ENCODE measurements at regions not wholly inside any gene's neighbourhood (a gene's known extent, or its start where the extent isn't known, plus 50 kb on each side); places are given as distances from the start of the nearest gene placed in this dataset.

DNA sequence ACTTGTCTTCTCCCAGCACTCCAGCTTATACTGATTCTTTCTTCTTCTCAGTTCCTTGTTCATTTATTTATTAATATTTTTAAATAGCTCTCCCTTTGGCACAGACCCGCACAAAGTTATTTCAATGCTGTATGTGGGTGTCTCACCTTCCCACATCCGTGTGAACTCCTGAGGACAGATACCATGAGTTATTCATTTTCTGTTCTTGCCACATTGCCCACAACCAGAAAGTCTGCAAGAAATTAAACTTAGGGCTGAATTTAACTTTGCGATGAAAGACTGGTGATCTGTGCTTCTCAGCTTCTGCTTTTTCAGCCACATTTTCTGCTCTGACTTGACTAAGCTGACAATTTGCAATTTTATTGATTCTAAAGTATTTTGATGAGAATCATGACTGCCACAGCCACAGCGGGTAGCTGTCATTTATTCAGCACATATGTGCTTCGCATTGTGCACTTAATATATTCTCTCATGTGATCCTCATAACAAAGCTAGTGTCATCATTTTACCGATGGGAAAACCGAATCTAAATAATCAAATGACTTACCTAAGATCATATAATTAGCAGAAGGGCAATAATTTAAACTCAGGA lies 569.8 kb downstream of the EDEM1 start:
- H3K27me3 ChIP-seq (replicated peaks in 1 of 7) = no peaks in the 10 kb centered on the region
- no peak overlapping the region for H3K27ac ChIP-seq
- peaks cover 0 to 6% (median 0%) of the 10 kb centered on the region in 6 donors for H3K4me1 ChIP-seq
- DNase-seq = no peak
- no peaks in the 10 kb centered on the region for H3K36me3 ChIP-seq
- no peaks in the 10 kb centered on the region for H3K9me3 ChIP-seq
- TF ChIP-seq POLR2AphosphoS5 (IDR thresholded peaks at IDR 0.05) = no peak
- TF ChIP-seq, protein P1, sequence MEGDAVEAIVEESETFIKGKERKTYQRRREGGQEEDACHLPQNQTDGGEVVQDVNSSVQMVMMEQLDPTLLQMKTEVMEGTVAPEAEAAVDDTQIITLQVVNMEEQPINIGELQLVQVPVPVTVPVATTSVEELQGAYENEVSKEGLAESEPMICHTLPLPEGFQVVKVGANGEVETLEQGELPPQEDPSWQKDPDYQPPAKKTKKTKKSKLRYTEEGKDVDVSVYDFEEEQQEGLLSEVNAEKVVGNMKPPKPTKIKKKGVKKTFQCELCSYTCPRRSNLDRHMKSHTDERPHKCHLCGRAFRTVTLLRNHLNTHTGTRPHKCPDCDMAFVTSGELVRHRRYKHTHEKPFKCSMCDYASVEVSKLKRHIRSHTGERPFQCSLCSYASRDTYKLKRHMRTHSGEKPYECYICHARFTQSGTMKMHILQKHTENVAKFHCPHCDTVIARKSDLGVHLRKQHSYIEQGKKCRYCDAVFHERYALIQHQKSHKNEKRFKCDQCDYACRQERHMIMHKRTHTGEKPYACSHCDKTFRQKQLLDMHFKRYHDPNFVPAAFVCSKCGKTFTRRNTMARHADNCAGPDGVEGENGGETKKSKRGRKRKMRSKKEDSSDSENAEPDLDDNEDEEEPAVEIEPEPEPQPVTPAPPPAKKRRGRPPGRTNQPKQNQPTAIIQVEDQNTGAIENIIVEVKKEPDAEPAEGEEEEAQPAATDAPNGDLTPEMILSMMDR (IDR thresholded peaks at IDR 0.05 in 8 of 11, conservative IDR thresholded peaks at IDR 0.05 in 3 of 11) = no peak
- TF ChIP-seq POLR2A (IDR thresholded peaks at IDR 0.05) = no peak
- intact Hi-C loops (cut with DNase I; ENCODE audit: low total_unique reads) = no loop called here
- WGBS, 5 donors = 55 to 71% (median 67%) methylated on average over 7 of the region's 7 CpGs
- H3K4me3 ChIP-seq = no peak overlapping the region

DNA sequence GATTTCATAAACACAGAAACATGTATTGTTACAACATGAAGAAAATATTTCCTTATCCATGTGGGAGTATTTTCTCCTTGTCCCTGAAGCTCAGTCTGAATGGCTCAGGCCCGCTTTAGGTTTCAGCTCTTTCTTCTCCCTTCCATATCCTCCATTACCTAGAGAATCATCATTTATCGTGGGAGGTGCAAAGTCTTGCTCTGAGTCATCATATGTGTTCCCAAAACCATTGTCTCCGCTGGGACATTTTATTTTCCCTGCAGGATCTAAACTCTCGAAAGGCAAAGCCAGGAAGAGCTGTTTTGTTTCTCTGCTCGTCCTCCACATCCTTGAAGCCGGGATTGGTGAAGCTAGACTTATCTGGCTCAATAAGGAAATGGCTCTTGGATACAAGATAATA lies 571.2 kb downstream of the EDEM1 start:
- Histone ChIP-seq H3K4me3 (no peak overlapping the region), H3K4me1 (peaks cover 0 to 6% (median 0%) of the 10 kb centered on the region in 6 donors), H3K27ac (no peak overlapping the region), H3K9me3 (no peaks in the 10 kb centered on the region), H3K36me3 (no peaks in the 10 kb centered on the region), H3K27me3 (replicated peaks in 1 of 7) (no peaks in the 10 kb centered on the region)
- intact Hi-C loops (cut with DNase I; ENCODE audit: low total_unique reads) = no loop called here
- DNase-seq = no peak
- TF ChIP-seq POLR2A (IDR thresholded peaks at IDR 0.05) (no peak), POLR2AphosphoS5 (IDR thresholded peaks at IDR 0.05) (no peak)
- TF ChIP-seq, protein P1 (IDR thresholded peaks at IDR 0.05 in 8 of 11, conservative IDR thresholded peaks at IDR 0.05 in 3 of 11) = no peak
- 73 to 89% (median 77%) methylated on average over 6 of the region's 6 CpGs for WGBS, 5 donors

DNA sequence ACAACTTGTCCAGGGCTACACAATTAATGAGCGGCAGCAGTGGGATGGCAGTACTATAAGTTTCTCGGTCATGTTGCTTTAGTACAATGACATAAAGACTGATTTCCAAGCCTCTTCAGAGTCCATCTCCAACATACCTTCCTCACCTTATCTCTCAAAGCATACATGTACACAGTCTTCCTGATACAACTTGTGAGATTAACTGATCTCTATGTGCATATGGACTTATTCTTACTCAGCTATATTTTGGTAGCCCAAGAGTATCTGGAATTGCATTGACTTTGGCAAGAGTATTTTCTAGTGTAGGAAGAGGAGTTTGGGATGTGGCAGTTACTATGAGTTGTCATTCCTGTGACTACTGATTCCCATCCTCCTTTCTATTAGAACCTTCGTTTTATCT lies 575.0 kb downstream of the EDEM1 start:
- intact Hi-C loops (cut with DNase I; ENCODE audit: low total_unique reads) = no loop called here
- no peak for TF ChIP-seq POLR2AphosphoS5 (IDR thresholded peaks at IDR 0.05)
- TF ChIP-seq, protein P1 (IDR thresholded peaks at IDR 0.05 in 8 of 11, conservative IDR thresholded peaks at IDR 0.05 in 3 of 11) = no peak
- no peak for TF ChIP-seq POLR2A (IDR thresholded peaks at IDR 0.05)
- no peak for DNase-seq
- Histone ChIP-seq H3K36me3 (no peaks in the 10 kb centered on the region), H3K4me1 (no peaks in the 10 kb centered on the region), H3K4me3 (no peak overlapping the region), H3K27ac (no peak overlapping the region), H3K9me3 (no peaks in the 10 kb centered on the region), H3K27me3 (replicated peaks in 1 of 7) (no peaks in the 10 kb centered on the region)
- WGBS, 5 donors = 81 to 93% (median 88%) methylated on average over 3 of the region's 3 CpGs

DNA sequence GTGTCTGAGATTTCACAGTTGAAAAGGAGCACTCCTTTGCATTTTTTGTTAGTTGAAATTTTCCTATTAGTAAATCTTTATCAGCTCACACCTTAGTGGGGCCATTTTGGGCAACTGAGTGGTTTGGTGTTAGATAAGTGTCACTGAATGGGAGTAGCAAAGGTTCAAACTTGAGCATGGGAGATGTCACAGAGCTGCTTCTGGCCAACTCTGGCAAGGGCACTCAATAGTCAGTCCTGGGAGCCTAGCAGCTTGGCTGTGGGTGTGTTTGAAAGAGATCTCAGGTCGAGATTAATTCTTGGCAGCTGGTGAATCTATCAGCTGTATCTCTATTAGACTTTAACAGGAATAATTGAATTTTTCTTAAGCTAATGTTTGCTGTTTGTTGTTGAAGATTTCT lies 579.3 kb downstream of the EDEM1 start:
- no peak overlapping the region for H3K27ac ChIP-seq
- no peak overlapping the region for H3K4me3 ChIP-seq
- no peak for DNase-seq
- TF ChIP-seq, protein P1 (IDR thresholded peaks at IDR 0.05 in 8 of 11, conservative IDR thresholded peaks at IDR 0.05 in 3 of 11) = no peak
- TF ChIP-seq POLR2A (IDR thresholded peaks at IDR 0.05) (no peak), POLR2AphosphoS5 (IDR thresholded peaks at IDR 0.05) (no peak)
- intact Hi-C loops (cut with DNase I; ENCODE audit: low total_unique reads) = no loop called here
- H3K9me3 ChIP-seq = no peaks in the 10 kb centered on the region
- no peaks in the 10 kb centered on the region for H3K36me3 ChIP-seq
- H3K27me3 ChIP-seq (replicated peaks in 1 of 7) = no peaks in the 10 kb centered on the region
- WGBS, 5 donors = 25 to 65% (median 46%) methylated on average over 1 of the region's 1 CpG
- peaks cover 0 to 4% (median 0%) of the 10 kb centered on the region in 6 donors for H3K4me1 ChIP-seq

Measured in spleen (tissue), 11 donors.